Stimulated activated CD8-positive, alpha-beta memory T cell treated with anti-CD3 and anti-CD28 coated beads, Interleukin-2, amount 100 ng/mL, for 1 hour (primary cell): ENCODE measurements at regions not wholly inside any gene's neighbourhood (a gene's known extent, or its start where the extent isn't known, plus 50 kb on each side); places are given as distances from the start of the nearest gene placed in this dataset.

Experiments
- DNase-seq, 2 donors: peaks; one replicate each; pipeline ENCODE4 v3.0.0-alpha.2; 2020; ENCODE audit warnings: low read depth in 2 of 2

GRCh38 chr17:68182940-68183551, 64.8 kb upstream of the AMZ2 start:
- DNase-seq: peak in 1 of 2 donors; percentile 24

- DNase-seq: no peak
Measured at GRCh38 chr17:68184141-68184571, 63.7 kb upstream of the AMZ2 start.

- DNase-seq: no peak
Measured at GRCh38 chr17:68184816-68185436, 62.9 kb upstream of the AMZ2 start.

GRCh38 chr17:68185820-68186219, 62.0 kb upstream of the AMZ2 start:
- no peak for DNase-seq

GRCh38 chr17:68190495-68190894, 57.3 kb upstream of the AMZ2 start:
- no peak for DNase-seq

GRCh38 chr17:68195667-68196393, 52.0 kb upstream of the AMZ2 start:
- no peak for DNase-seq

GRCh38 chr17:68196394-68197090, 51.3 kb upstream of the AMZ2 start:
- no peak for DNase-seq

- DNase-seq: no peak
Measured at GRCh38 chr17:68197091-68197996, 50.5 kb upstream of the AMZ2 start.

GRCh38 chr17:68197997-68198930, 49.6 kb upstream of the AMZ2 start:
- DNase-seq: no peak
